H9 (cell line): ENCODE measurements at regions not wholly inside any gene's neighbourhood (a gene's known extent, or its start where the extent isn't known, plus 50 kb on each side); places are given as distances from the start of the nearest gene placed in this dataset.

ENCODE experiments used
- DNase-seq: peaks from one replicate; pipeline ENCODE4 v3.0.0-alpha.2; 2017
- H2AFZ ChIP-seq: one replicate; pipeline ENCODE4 v1.6.1; 2013; ENCODE audit warnings: mild to moderate bottlenecking, low read length, control low read depth, moderate library complexity
- H2AK5ac ChIP-seq: 2 replicates; pipeline ENCODE4 v1.6.1; 2013; ENCODE audit warnings: low read length, control low read depth, mixed read lengths; ENCODE audit not compliant: insufficient read length
- H2BK120ac ChIP-seq: one replicate; pipeline ENCODE4 v1.6.1; 2013; ENCODE audit warnings: low read depth, mild to moderate bottlenecking, low read length, control low read depth, inconsistent platforms; ENCODE audit not compliant: poor library complexity, severe bottlenecking
- H2BK12ac ChIP-seq: 2 replicates; pipeline ENCODE4 v1.6.1; 2013; ENCODE audit warnings: low read length, control low read depth, mixed read lengths, low read depth; ENCODE audit not compliant: insufficient read length
- H2BK15ac ChIP-seq: 2 replicates; pipeline ENCODE4 v1.6.1; 2013; ENCODE audit warnings: low read depth, low read length, control low read depth
- H2BK20ac ChIP-seq: one replicate; pipeline ENCODE4 v1.6.1; 2013; ENCODE audit warnings: low read depth, mild to moderate bottlenecking, low read length, control low read depth, inconsistent platforms; ENCODE audit not compliant: poor library complexity, severe bottlenecking
- H2BK5ac ChIP-seq: 2 replicates; pipeline ENCODE4 v1.6.1; 2013; ENCODE audit warnings: low read length, control low read depth, mixed read lengths; ENCODE audit not compliant: insufficient read length
- H3K14ac ChIP-seq: 2 replicates; pipeline ENCODE4 v1.6.1; 2013; ENCODE audit warnings: low read length, control low read depth; ENCODE audit not compliant: insufficient read depth
- H3K18ac ChIP-seq: 2 replicates; pipeline ENCODE4 v1.6.1; 2013; ENCODE audit warnings: low read depth, mild to moderate bottlenecking, mixed read lengths, low read length, control low read depth; ENCODE audit not compliant: insufficient read length
- H3K23ac ChIP-seq: 2 replicates; pipeline ENCODE4 v1.6.1; 2013; ENCODE audit warnings: low read length, control low read depth, mixed read lengths, low read depth; ENCODE audit not compliant: insufficient read length
- H3K23me2 ChIP-seq: 2 replicates; pipeline ENCODE4 v1.6.1; 2013; ENCODE audit warnings: low read depth, mild to moderate bottlenecking, mixed read lengths, low read length, control low read depth; ENCODE audit not compliant: insufficient read length, poor library complexity, severe bottlenecking
- H3K27ac ChIP-seq: 2 replicates; pipeline ENCODE4 v1.5.1; 2013; ENCODE audit warnings: low read length, control low read depth, mixed read lengths, low read depth; ENCODE audit not compliant: insufficient read length
- H3K27me3 ChIP-seq: 2 replicates; pipeline ENCODE4 v1.6.1; 2013; ENCODE audit warnings: low read length, control low read depth, inconsistent platforms; ENCODE audit not compliant: insufficient read depth
- H3K4ac ChIP-seq: 2 replicates; pipeline ENCODE4 v1.6.1; 2013; ENCODE audit warnings: low read depth, mild to moderate bottlenecking, control low read depth, inconsistent platforms, low read length, moderate library complexity
- H3K4me1 ChIP-seq: 2 replicates; pipeline ENCODE4 v1.6.1; 2013; ENCODE audit warnings: low read length, control low read depth, inconsistent platforms; ENCODE audit not compliant: insufficient read depth
- H3K4me2 ChIP-seq: 2 replicates; pipeline ENCODE4 v1.6.1; 2013; ENCODE audit warnings: low read length, control low read depth, mixed read lengths; ENCODE audit not compliant: insufficient read length, insufficient read depth
- H3K56ac ChIP-seq: 2 replicates; pipeline ENCODE4 v1.6.1; 2013; ENCODE audit warnings: low read depth, mild to moderate bottlenecking, mixed read lengths, low read length, control low read depth; ENCODE audit not compliant: insufficient read length
- H3K79me1 ChIP-seq: 2 replicates; pipeline ENCODE4 v1.6.1; 2013; ENCODE audit warnings: low read depth, mild to moderate bottlenecking, moderate library complexity, low read length, control low read depth, inconsistent platforms; ENCODE audit not compliant: insufficient read depth, poor library complexity, severe bottlenecking
- H3K79me2 ChIP-seq: 2 replicates; pipeline ENCODE4 v1.6.1; 2013; ENCODE audit warnings: low read length, control low read depth, inconsistent platforms; ENCODE audit not compliant: insufficient read depth
- H3K9ac ChIP-seq: 2 replicates; pipeline ENCODE4 v1.6.1; 2013; ENCODE audit warnings: low read length, control low read depth, mixed read lengths; ENCODE audit not compliant: insufficient read length; ENCODE audit errors: extremely low read depth
- H3K9me3 ChIP-seq: one replicate; pipeline ENCODE4 v1.6.1; 2013; ENCODE audit warnings: low read depth, low read length, inconsistent platforms; ENCODE audit not compliant: control insufficient read depth
- H3T11ph ChIP-seq: one replicate; pipeline ENCODE4 v1.6.1; 2013; ENCODE audit warnings: mild to moderate bottlenecking, low read length, control low read depth, inconsistent platforms
- H4K20me1 ChIP-seq: one replicate; pipeline ENCODE4 v1.6.1; 2013; ENCODE audit not compliant: control insufficient read depth, insufficient read length, insufficient read depth
- H4K5ac ChIP-seq: 2 replicates; pipeline ENCODE4 v1.6.1; 2013; ENCODE audit warnings: low read depth, mild to moderate bottlenecking, mixed read lengths, low read length, control low read depth; ENCODE audit not compliant: insufficient read length
- H4K8ac ChIP-seq: replicated peaks from 2 replicates; pipeline ENCODE4 v1.6.1; 2013; ENCODE audit warnings: low read length, control low read depth, mixed read lengths, low read depth; ENCODE audit not compliant: insufficient read length
- H4K91ac ChIP-seq: 2 replicates; pipeline ENCODE4 v1.6.1; 2013; ENCODE audit warnings: low read depth, mild to moderate bottlenecking, moderate library complexity, mixed read lengths, low read length, control low read depth; ENCODE audit not compliant: insufficient read length
- H3K27ac Mint-ChIP-seq, 3 experiments: 2 replicates in 2 of 3; 3 replicates in 1 of 3; pipeline ENCODE4 v1.8.0; 2020 to 2021; ENCODE audit warnings: mixed read lengths in 3 of 3, mild to moderate bottlenecking in 1 of 3, moderate library complexity in 1 of 3
- H3K27me3 Mint-ChIP-seq: 2 replicates; pipeline ENCODE4 v1.8.0; 2021; ENCODE audit warnings: low read depth, mild to moderate bottlenecking, moderate library complexity, mixed read lengths
- H3K36me3 Mint-ChIP-seq, 3 experiments: 2 replicates in 2 of 3; 3 replicates in 1 of 3; pipeline ENCODE4 v1.8.0; 2020 to 2021; ENCODE audit warnings: low read depth in 3 of 3, mixed read lengths in 3 of 3; ENCODE audit not compliant: insufficient read depth in 1 of 3
- H3K4me1 Mint-ChIP-seq, 2 experiments: 2 replicates each; pipeline ENCODE4 v1.8.0; 2020; ENCODE audit warnings: mixed read lengths in 2 of 2
- H3K4me3 Mint-ChIP-seq, 2 experiments: 2 replicates in 1 of 2; 3 replicates in 1 of 2; pipeline ENCODE4 v1.8.0; 2020 to 2021; ENCODE audit warnings: mild to moderate bottlenecking in 2 of 2, mixed read lengths in 2 of 2, moderate library complexity in 1 of 2
- H3K9me3 Mint-ChIP-seq, 2 experiments: 2 replicates in 1 of 2; 3 replicates in 1 of 2; pipeline ENCODE4 v1.8.0; 2020; ENCODE audit warnings: mild to moderate bottlenecking in 2 of 2, mixed read lengths in 2 of 2, moderate library complexity in 1 of 2
- CTCF ChIP-seq: fragments of 200-600 bp; sonication (generic); conservative IDR thresholded peaks from 3 replicates; pipeline ENCODE4 v1.8.0; 2021; ENCODE audit warnings: antibody characterized with exemption, mild to moderate bottlenecking
- WGBS: extraction: QIAGEN DNeasy Blood & Tissue Kit; methylation state at CpG from one replicate; pipeline ENCODE4 v1.1.7; 2013; ENCODE audit warnings: missing lambda C conversion rate, low lambda C conversion rate, mixed read lengths; ENCODE audit not compliant: insufficient read length; ENCODE audit errors: extremely low coverage; 5-methylcytosine and 5-hydroxymethylcytosine counted together

GRCh38 chr17:77312786-77313599 lies 172.2 kb downstream of the SEC14L1 start:
- H3K4me1 ChIP-seq = peaks cover 2% of the 10 kb centered on the region; the same call in 1 of the 2 replicates
- no peak overlapping the region for H2BK20ac ChIP-seq
- no peak overlapping the region for H3T11ph ChIP-seq
- Mint-ChIP-seq H3K9me3 (no peaks in the 10 kb centered on the region; a peak in 1 of 5 replicates), H3K4me1 (peaks cover 13 to 29% of the 10 kb centered on the region in 2 experiments), H3K27me3 (no peaks in the 10 kb centered on the region), H3K36me3 (peaks cover 10 to 20% (median 14%) of the 10 kb centered on the region in 3 experiments; a peak in 6 of 7 replicates), H3K4me3 (no peak overlapping the region), H3K27ac (peak overlapping the region in 1 of 3 experiments; percentile 76; a peak in 2 of 7 replicates)
- H3K56ac ChIP-seq = no peak overlapping the region
- no peak overlapping the region for H3K23ac ChIP-seq
- no peak overlapping the region for H3K18ac ChIP-seq
- H2BK15ac ChIP-seq = no peak overlapping the region
- no peaks in the 10 kb centered on the region for H3K79me1 ChIP-seq
- no peak overlapping the region for H2AK5ac ChIP-seq
- no peaks in the 10 kb centered on the region for H4K20me1 ChIP-seq
- H3K27ac ChIP-seq = no peak overlapping the region
- no peaks in the 10 kb centered on the region for H3K27me3 ChIP-seq
- no peak overlapping the region for H2BK12ac ChIP-seq
- H3K9ac ChIP-seq = no peak overlapping the region
- H2BK5ac ChIP-seq = no peak overlapping the region
- H2AFZ ChIP-seq = no peak overlapping the region
- TF ChIP-seq CTCF = no peak
- H3K79me2 ChIP-seq = no peaks in the 10 kb centered on the region
- H3K4me2 ChIP-seq = no peak overlapping the region
- no peak overlapping the region for H3K14ac ChIP-seq
- H3K4ac ChIP-seq = no peak overlapping the region
- no peaks in the 10 kb centered on the region for H3K23me2 ChIP-seq
- no peak overlapping the region for H4K5ac ChIP-seq
- DNase-seq = no peak
- WGBS = no CpG with 5 or more reads among the region's 23 CpGs
- H2BK120ac ChIP-seq = no peak overlapping the region
- H3K9me3 ChIP-seq = no peaks in the 10 kb centered on the region
- no peak overlapping the region for H4K8ac ChIP-seq
- no peak overlapping the region for H4K91ac ChIP-seq
